Keratinocyte (primary cell): ENCODE measurements at regions not wholly inside any gene's neighbourhood (a gene's known extent, or its start where the extent isn't known, plus 50 kb on each side); places are given as distances from the start of the nearest gene placed in this dataset.

Source experiments
- EZH2 ChIP-seq: IDR thresholded peaks from one replicate; pipeline ENCODE4 v1.6.1; 2012; ENCODE audit warnings: inconsistent platforms, mild to moderate bottlenecking, low read length, moderate library complexity
- TF ChIP-seq, protein P1 (sequence below), 3 experiments: IDR thresholded peaks in 1 of 3; conservative IDR thresholded peaks in 1 of 3; optimal IDR thresholded peaks in 1 of 3; 2 replicates in 2 of 3; 3 replicates in 1 of 3; pipeline versions ENCODE3 to v1.5.1; 2011; ENCODE audit warnings: low read length in 3 of 3, mild to moderate bottlenecking in 3 of 3, moderate library complexity in 2 of 3, control low read depth in 1 of 3, inconsistent platforms in 1 of 3; ENCODE audit not compliant: insufficient read depth in 2 of 3; ENCODE audit errors: extremely low read depth in 1 of 3

DNA sequence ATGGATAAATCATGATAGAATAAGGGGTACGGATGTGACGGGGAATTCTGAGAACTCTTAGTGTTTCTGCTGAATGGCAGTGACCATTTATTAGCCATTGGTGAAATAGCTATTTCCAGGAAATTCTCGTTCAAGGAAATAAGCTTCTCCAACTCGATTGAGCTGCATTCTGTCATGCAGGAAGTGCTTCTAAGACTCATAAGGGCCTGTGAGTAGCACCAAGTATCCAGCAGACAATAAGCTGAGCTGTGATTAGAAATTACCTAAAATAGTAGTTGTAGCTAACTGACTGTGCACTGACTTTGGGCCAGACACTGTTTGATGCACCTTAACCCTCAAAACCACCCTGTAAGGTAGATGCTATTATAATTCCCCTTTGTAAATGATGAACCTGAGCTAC lies 107.8 kb upstream of the IRX5 start:
- TF ChIP-seq, protein P1, sequence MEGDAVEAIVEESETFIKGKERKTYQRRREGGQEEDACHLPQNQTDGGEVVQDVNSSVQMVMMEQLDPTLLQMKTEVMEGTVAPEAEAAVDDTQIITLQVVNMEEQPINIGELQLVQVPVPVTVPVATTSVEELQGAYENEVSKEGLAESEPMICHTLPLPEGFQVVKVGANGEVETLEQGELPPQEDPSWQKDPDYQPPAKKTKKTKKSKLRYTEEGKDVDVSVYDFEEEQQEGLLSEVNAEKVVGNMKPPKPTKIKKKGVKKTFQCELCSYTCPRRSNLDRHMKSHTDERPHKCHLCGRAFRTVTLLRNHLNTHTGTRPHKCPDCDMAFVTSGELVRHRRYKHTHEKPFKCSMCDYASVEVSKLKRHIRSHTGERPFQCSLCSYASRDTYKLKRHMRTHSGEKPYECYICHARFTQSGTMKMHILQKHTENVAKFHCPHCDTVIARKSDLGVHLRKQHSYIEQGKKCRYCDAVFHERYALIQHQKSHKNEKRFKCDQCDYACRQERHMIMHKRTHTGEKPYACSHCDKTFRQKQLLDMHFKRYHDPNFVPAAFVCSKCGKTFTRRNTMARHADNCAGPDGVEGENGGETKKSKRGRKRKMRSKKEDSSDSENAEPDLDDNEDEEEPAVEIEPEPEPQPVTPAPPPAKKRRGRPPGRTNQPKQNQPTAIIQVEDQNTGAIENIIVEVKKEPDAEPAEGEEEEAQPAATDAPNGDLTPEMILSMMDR (optimal IDR thresholded peaks at IDR 0.05 in 1 of 3, IDR thresholded peaks at IDR 0.05 in 1 of 3, conservative IDR thresholded peaks at IDR 0.05 in 1 of 3; ENCODE audit: extremely low read depth in 1 of 3, insufficient read depth in 2 of 3, low read length in 3 of 3) = no peak
- TF ChIP-seq EZH2 = no peak
